HepG2 (cell line): ENCODE measurements at regions not wholly inside any gene's neighbourhood (a gene's known extent, or its start where the extent isn't known, plus 50 kb on each side); places are given as distances from the start of the nearest gene placed in this dataset.

Source experiments
- ATAC-seq: fragments of 200-7000 bp; cut with Tn5 transposase; 3 replicates; pipeline ENCODE4 v1.9.1; 2020; ENCODE audit warnings: mild to moderate bottlenecking, moderate library complexity
- BruUV-seq: library from RNA; stranded (reverse); fragments of 400-500 nt; replicated peaks from 2 replicates; lab custom pipeline; 2021; lab: Mats Ljungman, UMichigan
- CTCF ChIA-PET: fragments of 300-600 bp; formaldehyde crosslinking; extraction: SDS; loops from one replicate; lab custom pipeline; 2021; ENCODE audit warnings: low total read pairs, inconsistent platforms, low intra/inter-chr PET ratio; lab: Yijun Ruan, JAX
- POLR2A ChIA-PET: fragments of 350-600 bp; sonication (Branson Sonifier 250); formaldehyde crosslinking; loops from one replicate; lab custom pipeline; 2020; ENCODE audit warnings: antibody characterized with exemption, inconsistent platforms; lab: Yijun Ruan, JAX
- DNase-seq: peaks from one replicate; pipeline ENCODE4 v3.0.0-alpha.2; 2015; ENCODE audit warnings: low spot score
- FAIRE-seq: peaks from 3 replicates; lab custom pipeline; 2011; peaks lifted over from hg19 to GRCh38; lab: Jason Lieb, UNC
- H2AFZ ChIP-seq: one replicate; pipeline ENCODE4 v1.6.1; 2011; ENCODE audit warnings: low read length, inconsistent platforms
- H3K27ac ChIP-seq: fragments of 300-600 bp; 3 replicates; pipeline ENCODE4 v1.8.0; 2011; ENCODE audit warnings: mixed run types, mild to moderate bottlenecking, mixed read lengths, low read length, inconsistent platforms; ENCODE audit not compliant: insufficient read depth; ENCODE audit errors: extremely low read length
- H3K27me3 ChIP-seq, 2 experiments: fragments of 200-600 bp in 1 of 2; 2 replicates in 1 of 2; 3 replicates in 1 of 2; pipeline versions ENCODE4 v1.6.0 to v1.8.0; 2011; ENCODE audit warnings: low read length in 2 of 2, mild to moderate bottlenecking in 2 of 2, moderate library complexity in 2 of 2, inconsistent platforms in 1 of 2; ENCODE audit not compliant: insufficient read depth in 2 of 2, control insufficient read depth in 1 of 2
- H3K36me3 ChIP-seq, 2 experiments: fragments of 200-600 bp in 1 of 2; replicated peaks in 1 of 2; 2 replicates in 1 of 2; 3 replicates in 1 of 2; pipeline versions ENCODE4 v1.5.1 to v1.8.0; 2011; ENCODE audit warnings: low read length in 2 of 2, inconsistent platforms in 1 of 2; ENCODE audit not compliant: insufficient read depth in 2 of 2, control insufficient read depth in 1 of 2
- H3K4me1 ChIP-seq: 2 replicates; pipeline ENCODE4 v1.5.1; 2012; ENCODE audit warnings: low read length, inconsistent platforms; ENCODE audit not compliant: insufficient read depth
- H3K4me2 ChIP-seq: 2 replicates; pipeline ENCODE4 v1.6.0; 2011; ENCODE audit warnings: low read depth, low read length, inconsistent platforms
- H3K4me3 ChIP-seq, 3 experiments: fragments of 200-600 bp in 1 of 3; sonication (generic), shearing (Covaris generic) in 1 of 3; replicated peaks in 1 of 3; 2 replicates each; pipeline ENCODE4 v1.5.1; 2011 to 2016; ENCODE audit warnings: low read length in 3 of 3, inconsistent platforms in 2 of 3, low read depth in 2 of 3, mild to moderate bottlenecking in 2 of 3, control low read depth in 1 of 3, mixed read lengths in 1 of 3; ENCODE audit not compliant: insufficient read depth in 1 of 3
- H3K79me2 ChIP-seq: one replicate; pipeline ENCODE4 v1.6.1; 2011; ENCODE audit warnings: low read length, inconsistent platforms; ENCODE audit not compliant: insufficient read depth
- H3K9ac ChIP-seq: 2 replicates; pipeline ENCODE4 v1.6.0; 2011; ENCODE audit warnings: mild to moderate bottlenecking, low read depth, low read length, inconsistent platforms; ENCODE audit not compliant: insufficient read depth
- H3K9me3 ChIP-seq: 2 replicates; pipeline ENCODE4 v1.5.1; 2012; ENCODE audit warnings: mild to moderate bottlenecking, low read length
- H4K20me1 ChIP-seq: 2 replicates; pipeline ENCODE4 v1.6.0; 2011; ENCODE audit warnings: inconsistent platforms, mild to moderate bottlenecking, low read length, moderate library complexity; ENCODE audit not compliant: insufficient read depth
- BHLHE40 ChIP-seq: IDR thresholded peaks from 2 replicates; pipeline ENCODE4 v1.6.1; 2011; ENCODE audit warnings: low read length, improper control_type of control experiment
- FOSL1 ChIP-seq: sonication (generic); formaldehyde crosslinking; IDR thresholded peaks from 2 replicates; pipeline ENCODE4 v1.9.0; 2021; ENCODE audit warnings: missing genetic modification reagents, borderline replicate concordance
- FOXP1 ChIP-seq, 2 experiments: fragments of 450-650 bp in 1 of 2; IDR thresholded peaks; 2 replicates each; pipeline ENCODE4 v1.6.1; 2017 to 2018; ENCODE audit warnings: antibody characterized with exemption in 1 of 2
- HNF4A ChIP-seq: sonication (generic); formaldehyde crosslinking; IDR thresholded peaks from 2 replicates; pipeline ENCODE4 v1.4.0; 2020; ENCODE audit warnings: missing genetic modification reagents
- MAFF ChIP-seq: IDR thresholded peaks from 2 replicates; pipeline ENCODE4 v1.6.1; 2011; ENCODE audit warnings: low read depth, low read length, improper control_type of control experiment
- MAFG ChIP-seq: sonication (generic); formaldehyde crosslinking; IDR thresholded peaks from 2 replicates; pipeline ENCODE4 v1.5.1; 2020; ENCODE audit warnings: mild to moderate bottlenecking, missing genetic modification reagents
- REL ChIP-seq: sonication (generic); formaldehyde crosslinking; conservative IDR thresholded peaks from 2 replicates; pipeline ENCODE4 v1.8.0; 2022; ENCODE audit warnings: mild to moderate bottlenecking, missing genetic modification reagents, moderate library complexity
- RFX3 ChIP-seq: IDR thresholded peaks from 2 replicates; pipeline ENCODE4 v1.6.1; 2016; ENCODE audit warnings: missing biosample characterization, missing genetic modification reagents
- SIX4 ChIP-seq: sonication (generic); formaldehyde crosslinking; IDR thresholded peaks from 2 replicates; pipeline ENCODE4 v1.4.0; 2020; ENCODE audit warnings: missing genetic modification reagents
- WGBS: methylation state at CpG from one replicate; pipeline ENCODE4 v1.1.6; 2017; ENCODE audit warnings: low lambda C conversion rate; 5-methylcytosine and 5-hydroxymethylcytosine counted together
- in situ Hi-C: cut with HindIII; loops from 2 replicates; pipeline ENCODE4 v1.10.0; 2017; ENCODE audit warnings: low pct_unique_long_range_greater_than_20kb; ENCODE audit not compliant: extremely low pct_ligation_motif_present
- intact Hi-C: fragments of 100-400 bp; cut with micrococcal nuclease; formaldehyde crosslinking; loops from one replicate; pipeline ENCODE4 v1.10.0; 2022; ENCODE audit not compliant: unreplicated experiment
- TF ChIP-seq, protein P1 (sequence below): sonication (generic); formaldehyde crosslinking; IDR thresholded peaks from 2 replicates; pipeline ENCODE4 v1.5.0; 2020; ENCODE audit warnings: mild to moderate bottlenecking, missing genetic modification reagents, moderate library complexity
- TF ChIP-seq, protein P2 (sequence below): sonication (generic); formaldehyde crosslinking; IDR thresholded peaks from 2 replicates; pipeline ENCODE4 v1.8.1; 2023; ENCODE audit warnings: missing genetic modification reagents, mild to moderate bottlenecking, borderline replicate concordance

DNA sequence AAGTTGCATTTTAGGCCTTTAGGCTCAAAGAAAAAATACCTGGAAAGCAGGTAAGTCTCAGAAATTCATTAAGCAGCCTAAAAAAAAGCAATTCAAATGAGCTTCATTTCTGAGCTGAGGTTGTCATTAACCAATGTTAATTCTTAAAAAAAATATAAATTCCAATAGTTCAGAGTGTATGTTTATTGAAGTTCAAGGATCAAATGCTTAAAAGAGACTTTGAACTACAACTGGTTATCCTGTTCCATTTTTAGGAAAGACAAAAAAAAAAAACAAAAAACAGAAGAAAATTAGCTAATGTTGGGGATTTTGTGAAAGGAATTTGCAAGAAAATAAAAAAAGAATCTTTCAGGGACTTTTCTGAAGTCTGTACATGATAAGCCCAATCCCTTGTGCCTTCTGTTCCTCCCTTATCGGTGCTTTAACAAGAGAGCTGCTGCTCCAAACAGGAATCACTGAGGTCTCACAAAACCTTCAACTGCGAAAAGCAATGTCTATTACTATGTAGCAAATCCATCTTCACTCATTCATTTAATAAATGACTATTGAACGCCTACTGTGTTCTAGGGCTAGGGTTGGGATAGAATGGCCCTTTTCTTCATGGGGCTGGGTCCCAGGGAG lies 90.3 kb downstream of the FOXF2 start:
- no peak for DNase-seq
- no peak overlapping the region for H3K4me3 ChIP-seq
- no peak for TF ChIP-seq SIX4 (CRISPR knock-in tag)
- TF ChIP-seq, protein P1, sequence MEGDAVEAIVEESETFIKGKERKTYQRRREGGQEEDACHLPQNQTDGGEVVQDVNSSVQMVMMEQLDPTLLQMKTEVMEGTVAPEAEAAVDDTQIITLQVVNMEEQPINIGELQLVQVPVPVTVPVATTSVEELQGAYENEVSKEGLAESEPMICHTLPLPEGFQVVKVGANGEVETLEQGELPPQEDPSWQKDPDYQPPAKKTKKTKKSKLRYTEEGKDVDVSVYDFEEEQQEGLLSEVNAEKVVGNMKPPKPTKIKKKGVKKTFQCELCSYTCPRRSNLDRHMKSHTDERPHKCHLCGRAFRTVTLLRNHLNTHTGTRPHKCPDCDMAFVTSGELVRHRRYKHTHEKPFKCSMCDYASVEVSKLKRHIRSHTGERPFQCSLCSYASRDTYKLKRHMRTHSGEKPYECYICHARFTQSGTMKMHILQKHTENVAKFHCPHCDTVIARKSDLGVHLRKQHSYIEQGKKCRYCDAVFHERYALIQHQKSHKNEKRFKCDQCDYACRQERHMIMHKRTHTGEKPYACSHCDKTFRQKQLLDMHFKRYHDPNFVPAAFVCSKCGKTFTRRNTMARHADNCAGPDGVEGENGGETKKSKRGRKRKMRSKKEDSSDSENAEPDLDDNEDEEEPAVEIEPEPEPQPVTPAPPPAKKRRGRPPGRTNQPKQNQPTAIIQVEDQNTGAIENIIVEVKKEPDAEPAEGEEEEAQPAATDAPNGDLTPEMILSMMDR (CRISPR knock-in tag), result no peak
- TF ChIP-seq BHLHE40, result no peak
- no peak for TF ChIP-seq FOSL1 (CRISPR knock-in tag)
- TF ChIP-seq FOXP1 (IDR thresholded peaks at IDR 0.05), result no peak
- no peak for TF ChIP-seq FOXP1 (CRISPR knock-in tag; IDR thresholded peaks at IDR 0.05)
- no peak for TF ChIP-seq RFX3
- TF ChIP-seq MAFG (CRISPR knock-in tag), result no peak
- no peak for TF ChIP-seq REL
- no peak for TF ChIP-seq MAFF
- TF ChIP-seq, protein P2, sequence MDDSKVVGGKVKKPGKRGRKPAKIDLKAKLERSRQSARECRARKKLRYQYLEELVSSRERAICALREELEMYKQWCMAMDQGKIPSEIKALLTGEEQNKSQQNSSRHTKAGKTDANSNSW (CRISPR knock-in tag), result no peak
- no peak for TF ChIP-seq HNF4A
- H3K9me3 ChIP-seq, result no peaks in the 10 kb centered on the region
- no TSS peak for BruUV-seq
- H3K79me2 ChIP-seq, result no peaks in the 10 kb centered on the region
- H3K4me2 ChIP-seq, result no peak overlapping the region
- no peaks in the 10 kb centered on the region for H3K36me3 ChIP-seq
- intact Hi-C loops (no loop called here), in situ Hi-C loops (no loop called here)
- CTCF ChIA-PET, result no interaction called here
- 23% methylated on average over 3 of the region's 3 CpGs for WGBS
- POLR2A ChIA-PET, result no interaction called here
- no peak overlapping the region for H2AFZ ChIP-seq
- ATAC-seq, result no peak
- H3K4me1 ChIP-seq, result no peaks in the 10 kb centered on the region
- peaks cover 0 to 5% of the 10 kb centered on the region in 2 experiments; a peak in 2 of 5 replicates for H3K27me3 ChIP-seq
- H4K20me1 ChIP-seq, result no peaks in the 10 kb centered on the region
- FAIRE-seq, result no peak
- H3K9ac ChIP-seq, result no peak overlapping the region
- H3K27ac ChIP-seq, result no peak overlapping the region
